ENCODE measurements at regions not wholly inside any gene's neighbourhood (a gene's known extent, or its start where the extent isn't known, plus 50 kb on each side); places are given as distances from the start of the nearest gene placed in this dataset.
"Not testable (repeated sequence)": the region's sequence is repeated elsewhere in the genome, so short reads cannot be mapped to it uniquely, and the experiment has no call there.

DNA sequence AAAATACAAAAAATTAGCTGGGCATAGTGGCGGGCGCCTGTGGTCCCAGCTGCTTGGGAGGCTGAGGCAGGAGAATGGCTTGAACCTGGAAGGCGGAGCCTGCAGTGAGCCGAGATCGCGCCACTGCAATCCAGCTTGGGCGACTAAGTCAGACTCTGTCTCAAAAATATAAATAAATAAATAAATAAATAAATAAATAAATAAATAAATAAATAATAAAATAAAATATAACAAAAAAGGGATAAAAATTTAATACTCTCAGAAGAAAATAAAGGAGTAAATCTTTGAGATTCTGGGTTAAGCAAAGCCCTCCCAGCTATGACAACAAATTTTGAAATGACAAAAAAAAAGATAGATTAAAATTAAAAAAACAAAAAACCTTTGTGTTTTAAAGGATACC, 525.7 kb upstream of the CYLC2 start:
- H3K27ac Mint-ChIP-seq; intact Hi-C loops (cut with micrococcal nuclease); DNase-seq (ENCODE audit: low spot score); H3K4me1 Mint-ChIP-seq (ENCODE audit: low read depth); H3K27me3 Mint-ChIP-seq (ENCODE audit: insufficient read depth); H3K4me3 Mint-ChIP-seq; H3K9me3 Mint-ChIP-seq; H3K36me3 Mint-ChIP-seq (ENCODE audit: low read depth): not testable (repeated sequence)

DNA sequence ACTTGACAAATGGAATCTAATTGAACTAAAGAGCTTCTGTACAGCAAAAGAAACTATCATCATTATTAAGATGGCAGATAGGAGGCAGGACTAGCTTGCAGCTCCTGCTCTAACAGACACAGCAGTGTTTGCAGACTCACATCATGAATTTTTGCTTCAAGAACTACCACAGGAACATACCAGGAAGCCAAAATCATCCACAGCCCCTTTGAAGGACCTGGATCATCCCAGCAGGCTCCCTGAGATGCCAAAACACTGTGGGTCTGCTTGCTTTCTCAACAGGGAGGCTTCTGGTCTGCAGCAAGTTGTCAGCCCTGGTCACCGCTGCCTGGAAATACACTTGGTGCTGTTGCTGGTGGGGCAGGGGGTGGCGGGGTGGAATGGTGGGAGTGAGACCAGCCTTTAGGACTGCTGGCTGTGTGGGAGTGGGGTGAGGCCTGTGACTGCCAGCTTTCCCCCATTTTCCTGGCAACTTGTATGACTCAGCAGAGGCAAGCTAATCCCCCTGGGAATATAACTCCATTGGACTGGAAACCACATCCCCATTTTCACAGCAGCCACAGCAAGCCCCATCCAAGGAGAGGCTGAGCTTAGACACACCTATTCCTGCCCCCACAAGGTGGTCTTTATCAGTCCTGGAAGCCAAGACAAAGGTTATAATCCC, 533.8 kb upstream of the CYLC2 start:
- Mint-ChIP-seq H3K27me3 (ENCODE audit: insufficient read depth) (no peaks in the 10 kb centered on the region), H3K9me3 (peaks cover 6% of the 10 kb centered on the region), H3K36me3 (ENCODE audit: low read depth) (no peaks in the 10 kb centered on the region), H3K4me1 (ENCODE audit: low read depth) (no peaks in the 10 kb centered on the region), H3K4me3 (no peak overlapping the region), H3K27ac (no peak overlapping the region)
- intact Hi-C loops (cut with micrococcal nuclease): no loop called here
- DNase-seq (ENCODE audit: low spot score): no peak

DNA sequence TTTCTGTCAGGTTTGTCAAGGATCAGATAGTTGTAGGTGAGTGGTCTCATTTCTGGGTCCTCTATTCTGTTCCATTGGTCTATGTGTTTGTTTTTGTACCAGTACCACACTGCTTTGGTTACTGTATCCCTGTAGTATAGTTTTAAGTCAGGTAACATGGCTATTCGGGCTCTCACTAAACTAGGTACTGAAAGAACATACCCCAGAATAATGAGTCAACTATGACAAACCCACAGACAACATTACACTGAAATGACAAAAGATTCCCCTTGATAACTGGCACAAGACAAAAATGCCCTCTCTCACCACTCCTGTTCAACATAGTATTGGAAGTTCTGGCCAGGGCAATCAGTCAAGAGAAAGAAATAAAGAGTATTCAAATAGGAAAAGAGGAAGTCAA, 535.3 kb upstream of the CYLC2 start:
- no peak overlapping the region for H3K4me3 Mint-ChIP-seq
- peaks cover 6% of the 10 kb centered on the region for H3K9me3 Mint-ChIP-seq
- DNase-seq (ENCODE audit: low spot score): no peak
- H3K4me1 Mint-ChIP-seq (ENCODE audit: low read depth): no peaks in the 10 kb centered on the region
- H3K27me3 Mint-ChIP-seq (ENCODE audit: insufficient read depth): no peaks in the 10 kb centered on the region
- H3K36me3 Mint-ChIP-seq (ENCODE audit: low read depth): no peaks in the 10 kb centered on the region
- no peak overlapping the region for H3K27ac Mint-ChIP-seq
- intact Hi-C loops (cut with micrococcal nuclease): no loop called here

DNA sequence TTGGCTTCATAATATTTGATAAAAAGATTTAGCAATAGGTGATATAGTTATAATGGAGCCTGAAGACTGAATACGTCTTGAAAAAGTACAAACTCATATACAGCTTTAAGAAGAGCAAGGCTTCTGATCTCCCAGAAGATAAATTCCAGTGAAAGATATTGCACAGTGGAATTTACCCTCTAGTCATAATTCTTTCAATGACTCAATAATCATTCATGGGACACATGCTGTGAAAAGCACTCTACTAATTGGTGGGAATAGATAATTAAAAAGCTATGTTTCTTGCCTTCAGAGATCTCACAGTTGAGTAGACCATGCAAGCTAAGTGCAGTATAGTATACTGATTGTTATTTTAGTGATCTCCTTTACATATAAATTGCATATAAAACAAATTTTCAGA, 538.6 kb upstream of the CYLC2 start:
- no peaks in the 10 kb centered on the region for H3K27me3 Mint-ChIP-seq (ENCODE audit: insufficient read depth)
- no peak for DNase-seq (ENCODE audit: low spot score)
- H3K27ac Mint-ChIP-seq: no peak overlapping the region
- no peaks in the 10 kb centered on the region for H3K4me1 Mint-ChIP-seq (ENCODE audit: low read depth)
- no peaks in the 10 kb centered on the region for H3K36me3 Mint-ChIP-seq (ENCODE audit: low read depth)
- intact Hi-C loops (cut with micrococcal nuclease): no loop called here
- H3K9me3 Mint-ChIP-seq: no peaks in the 10 kb centered on the region
- no peak overlapping the region for H3K4me3 Mint-ChIP-seq

DNA sequence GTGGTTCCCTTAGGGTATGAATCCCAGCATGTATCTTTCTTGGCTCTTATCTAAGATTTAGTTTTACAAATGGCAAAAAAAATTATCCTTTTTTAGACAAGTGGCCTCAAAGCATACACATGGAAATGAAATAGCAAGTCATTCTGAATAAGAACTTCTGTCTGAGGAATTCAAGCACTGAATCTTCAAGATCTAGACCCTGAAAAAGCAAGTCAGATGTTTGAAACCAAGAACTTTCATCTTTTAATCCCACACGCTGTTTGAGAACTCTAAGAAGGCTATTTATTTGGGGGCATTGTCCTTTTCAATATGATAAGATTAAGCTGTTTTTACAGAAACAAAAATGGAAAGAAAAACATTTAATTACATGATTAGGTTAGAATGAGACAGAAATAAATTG, 549.2 kb upstream of the CYLC2 start:
- no peak for DNase-seq (ENCODE audit: low spot score)
- intact Hi-C loops (cut with micrococcal nuclease): no loop called here
- Mint-ChIP-seq H3K27ac (no peak overlapping the region), H3K9me3 (peaks cover 7% of the 10 kb centered on the region), H3K4me3 (no peak overlapping the region), H3K36me3 (ENCODE audit: low read depth) (no peaks in the 10 kb centered on the region), H3K4me1 (ENCODE audit: low read depth) (no peaks in the 10 kb centered on the region), H3K27me3 (ENCODE audit: insufficient read depth) (no peaks in the 10 kb centered on the region)

DNA sequence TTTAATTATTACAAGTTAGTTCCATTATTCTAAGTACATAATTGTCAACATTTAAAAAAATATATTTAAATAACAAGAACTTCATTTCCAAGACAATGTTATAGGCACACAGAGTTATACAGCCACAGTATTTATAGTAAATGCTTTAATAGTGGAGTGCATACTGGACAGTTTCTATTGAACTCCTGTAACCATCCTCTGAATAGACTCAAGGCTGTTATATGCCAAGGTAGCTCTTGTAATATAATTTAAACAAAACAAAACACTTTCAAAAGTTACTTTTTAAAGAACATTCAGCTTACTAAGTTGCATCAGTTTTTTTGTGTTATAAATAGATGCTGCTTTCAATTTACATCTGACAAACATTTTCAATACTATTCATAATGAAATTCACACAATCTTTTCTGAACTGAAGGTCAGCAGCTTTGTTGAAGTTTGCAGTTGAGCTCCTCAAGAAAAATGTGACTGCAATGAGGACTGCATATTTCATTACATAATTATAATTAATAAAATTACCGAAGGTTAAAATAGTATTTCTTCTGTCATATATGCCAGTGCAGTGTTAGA, 549.9 kb upstream of the CYLC2 start:
- no peaks in the 10 kb centered on the region for H3K36me3 Mint-ChIP-seq (ENCODE audit: low read depth)
- intact Hi-C loops (cut with micrococcal nuclease): no loop called here
- H3K27me3 Mint-ChIP-seq (ENCODE audit: insufficient read depth): no peaks in the 10 kb centered on the region

DNA sequence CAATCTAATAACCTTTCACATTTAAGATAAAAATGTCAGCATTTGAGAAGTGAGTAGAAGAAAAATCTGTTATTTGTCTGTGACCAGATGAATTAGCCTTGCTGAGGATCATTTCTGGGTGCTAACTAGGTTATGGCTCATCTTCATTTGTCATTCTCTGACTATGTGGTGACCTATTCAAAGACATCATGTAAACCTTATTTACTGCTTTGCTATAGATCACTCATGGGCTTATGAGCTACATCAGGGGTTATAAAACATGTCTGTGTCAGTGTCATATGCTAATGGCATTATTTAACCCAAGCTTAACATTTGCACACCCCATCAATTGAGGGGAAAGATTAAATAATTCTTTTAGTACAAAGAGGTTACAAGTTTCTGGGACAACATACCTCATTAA, 555.5 kb upstream of the CYLC2 start:
- no peaks in the 10 kb centered on the region for H3K36me3 Mint-ChIP-seq (ENCODE audit: low read depth)
- no peak overlapping the region for H3K4me3 Mint-ChIP-seq
- H3K27me3 Mint-ChIP-seq (ENCODE audit: insufficient read depth): no peaks in the 10 kb centered on the region
- intact Hi-C loops (cut with micrococcal nuclease): no loop called here
- H3K4me1 Mint-ChIP-seq (ENCODE audit: low read depth): no peaks in the 10 kb centered on the region
- DNase-seq (ENCODE audit: low spot score): no peak
- H3K27ac Mint-ChIP-seq: no peak overlapping the region
- H3K9me3 Mint-ChIP-seq: peaks cover 4% of the 10 kb centered on the region

More for the DNA sequence above, 549.9 kb upstream of the CYLC2 start:
- no peaks in the 10 kb centered on the region for H3K4me1 Mint-ChIP-seq (ENCODE audit: low read depth)
- DNase-seq (ENCODE audit: low spot score): no peak
- peaks cover 7% of the 10 kb centered on the region for H3K9me3 Mint-ChIP-seq
- H3K4me3 Mint-ChIP-seq: no peak overlapping the region
- H3K27ac Mint-ChIP-seq: no peak overlapping the region

DNA sequence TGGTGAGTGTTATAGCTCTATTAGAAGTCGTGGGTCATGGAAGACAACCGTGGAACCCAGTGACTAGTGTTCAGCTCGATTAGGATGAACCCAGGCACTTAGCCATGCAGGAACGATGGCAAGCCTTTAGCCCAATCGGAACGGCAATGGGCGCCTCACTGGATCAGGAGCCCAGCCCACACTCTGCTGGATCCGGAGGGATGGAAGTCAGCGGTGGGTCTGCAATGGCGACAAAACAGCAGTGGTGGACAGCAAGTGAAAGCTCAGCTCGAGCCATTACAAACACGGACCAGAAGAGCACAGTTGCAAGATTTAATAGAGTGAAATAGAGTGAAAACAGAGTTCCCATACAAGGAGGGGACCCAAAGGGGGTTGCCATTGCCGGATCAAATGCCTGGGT, 558.5 kb upstream of the CYLC2 start:
- intact Hi-C loops (cut with micrococcal nuclease); H3K36me3 Mint-ChIP-seq (ENCODE audit: low read depth); H3K27me3 Mint-ChIP-seq (ENCODE audit: insufficient read depth); H3K4me3 Mint-ChIP-seq; H3K27ac Mint-ChIP-seq; DNase-seq (ENCODE audit: low spot score); H3K9me3 Mint-ChIP-seq; H3K4me1 Mint-ChIP-seq (ENCODE audit: low read depth): not testable (repeated sequence)

DNA sequence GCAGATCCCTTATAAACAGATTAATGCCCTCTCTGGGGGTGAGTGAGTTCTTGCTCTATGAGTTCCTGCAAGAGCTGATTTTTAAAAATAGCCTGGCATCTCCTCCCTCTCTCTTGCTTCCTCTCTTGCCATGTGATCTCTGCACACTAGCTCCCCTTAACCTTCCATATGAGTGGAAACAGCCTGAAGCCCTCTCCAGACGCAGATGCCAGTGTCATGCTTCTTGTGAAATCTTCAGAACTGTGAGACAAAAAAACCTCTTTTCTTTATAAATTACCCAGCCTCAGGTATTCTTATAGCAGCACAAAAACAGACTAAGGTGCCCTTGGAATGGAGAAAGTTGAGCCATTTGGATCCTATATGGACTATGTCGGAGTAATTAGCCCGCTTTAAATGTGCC, 559.7 kb upstream of the CYLC2 start:
- no peak overlapping the region for H3K27ac Mint-ChIP-seq
- H3K4me3 Mint-ChIP-seq: no peak overlapping the region
- peaks cover 4% of the 10 kb centered on the region for H3K9me3 Mint-ChIP-seq
- DNase-seq (ENCODE audit: low spot score): no peak
- intact Hi-C loops (cut with micrococcal nuclease): no loop called here
- H3K27me3 Mint-ChIP-seq (ENCODE audit: insufficient read depth): no peaks in the 10 kb centered on the region
- no peaks in the 10 kb centered on the region for H3K4me1 Mint-ChIP-seq (ENCODE audit: low read depth)
- no peaks in the 10 kb centered on the region for H3K36me3 Mint-ChIP-seq (ENCODE audit: low read depth)

DNA sequence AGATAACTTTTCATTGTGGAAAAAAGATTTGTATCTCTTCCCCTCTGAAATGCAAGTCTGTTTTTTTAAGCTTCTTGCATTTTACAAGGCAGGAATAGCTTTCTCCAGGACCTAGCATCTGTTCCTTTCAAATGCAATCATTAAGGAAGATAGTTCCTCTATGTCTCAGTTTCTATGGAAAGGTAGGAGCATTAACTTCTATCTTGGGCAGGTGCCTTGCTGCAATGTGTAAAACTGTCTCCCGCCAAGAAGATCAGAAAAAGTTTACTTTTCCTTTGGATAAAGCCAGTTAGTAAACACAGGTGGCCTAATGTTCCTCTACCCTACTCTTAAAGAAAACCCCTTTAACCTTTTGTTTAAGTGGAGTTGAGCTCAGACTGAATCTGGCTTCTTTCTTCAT, 560.6 kb upstream of the CYLC2 start:
- no peaks in the 10 kb centered on the region for H3K36me3 Mint-ChIP-seq (ENCODE audit: low read depth)

DNA sequence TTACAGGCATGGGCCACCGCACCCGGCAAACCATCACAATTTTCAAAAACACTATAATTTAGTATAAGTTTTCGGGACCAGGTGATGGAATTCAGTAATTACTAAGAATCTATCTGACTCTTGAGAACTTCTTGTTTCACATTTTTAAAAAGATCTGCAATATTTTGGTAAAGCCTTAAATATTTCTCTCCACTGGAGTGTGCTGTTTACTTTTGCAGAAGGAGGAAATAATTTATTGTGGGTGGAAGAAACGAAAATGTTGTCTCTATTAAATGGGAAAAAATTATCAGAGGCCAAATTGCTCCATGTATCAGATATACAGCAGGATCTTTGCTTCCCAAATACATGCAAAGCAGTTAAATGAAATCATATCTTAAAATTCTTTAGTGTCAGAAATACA, 566.8 kb upstream of the CYLC2 start:
- Mint-ChIP-seq H3K4me3 (no peak overlapping the region), H3K27me3 (ENCODE audit: insufficient read depth) (no peaks in the 10 kb centered on the region), H3K27ac (no peak overlapping the region), H3K36me3 (ENCODE audit: low read depth) (no peaks in the 10 kb centered on the region), H3K9me3 (no peaks in the 10 kb centered on the region), H3K4me1 (ENCODE audit: low read depth) (no peaks in the 10 kb centered on the region)
- intact Hi-C loops (cut with micrococcal nuclease): no loop called here
- no peak for DNase-seq (ENCODE audit: low spot score)

More for the DNA sequence above, 560.6 kb upstream of the CYLC2 start:
- Mint-ChIP-seq H3K4me3 (no peak overlapping the region), H3K9me3 (peaks cover 4% of the 10 kb centered on the region), H3K27ac (no peak overlapping the region), H3K27me3 (ENCODE audit: insufficient read depth) (no peaks in the 10 kb centered on the region), H3K4me1 (ENCODE audit: low read depth) (no peaks in the 10 kb centered on the region)
- no peak for DNase-seq (ENCODE audit: low spot score)
- intact Hi-C loops (cut with micrococcal nuclease): no loop called here

DNA sequence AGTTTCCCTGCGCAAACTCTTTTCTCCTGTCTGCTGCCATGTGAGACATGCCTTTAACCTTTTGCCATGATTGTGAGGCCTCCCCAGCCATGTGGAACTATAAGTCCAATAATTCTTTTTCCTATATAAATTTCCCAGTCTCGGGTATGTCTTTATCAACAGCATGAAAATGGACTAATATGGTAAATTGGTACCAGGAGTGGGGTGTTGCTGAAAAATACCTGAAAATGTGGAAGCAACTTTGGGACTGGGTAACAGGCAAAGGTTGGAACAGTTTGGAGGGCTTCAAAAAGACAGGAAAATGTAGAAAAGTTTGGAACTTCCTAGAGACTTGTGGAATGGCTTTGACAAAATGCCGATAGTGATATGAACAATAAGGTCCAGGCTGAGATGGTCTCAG, 578.9 kb upstream of the CYLC2 start:
- intact Hi-C loops (cut with micrococcal nuclease); H3K4me3 Mint-ChIP-seq; H3K27ac Mint-ChIP-seq; H3K27me3 Mint-ChIP-seq (ENCODE audit: insufficient read depth); DNase-seq (ENCODE audit: low spot score); H3K36me3 Mint-ChIP-seq (ENCODE audit: low read depth); H3K4me1 Mint-ChIP-seq (ENCODE audit: low read depth): not testable (repeated sequence)
- peaks cover 22% of the 10 kb centered on the region for H3K9me3 Mint-ChIP-seq

DNA sequence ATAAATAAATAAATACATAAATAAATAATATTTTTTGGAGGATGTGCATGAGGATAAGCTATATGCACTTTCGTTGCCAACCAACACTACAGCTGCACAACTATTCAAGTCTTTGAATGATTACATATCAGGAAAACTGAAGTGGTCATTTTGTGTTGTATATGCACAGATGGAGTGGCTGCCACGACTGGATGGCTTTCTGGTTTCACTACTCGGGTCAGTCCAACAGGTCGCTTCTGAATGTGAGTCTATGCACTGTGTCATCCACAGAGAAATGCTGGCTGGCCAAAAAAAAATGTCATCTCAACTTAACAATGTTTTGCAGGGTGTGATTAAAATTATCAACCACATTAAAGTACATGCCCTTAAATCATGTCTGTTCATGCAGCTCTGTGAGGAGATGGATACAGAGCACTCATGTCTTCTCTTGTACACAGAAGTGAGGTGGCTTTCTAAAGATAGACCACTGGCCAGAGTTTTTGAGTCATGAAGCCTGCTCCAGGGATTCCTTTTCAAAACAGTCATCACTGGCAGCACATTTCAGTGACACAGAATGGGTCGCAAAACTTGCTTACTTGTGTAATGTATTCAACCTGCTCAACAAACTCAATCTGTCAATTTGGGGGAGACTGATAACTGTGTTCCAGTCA, 589.8 kb upstream of the CYLC2 start:
- intact Hi-C loops (cut with micrococcal nuclease): no loop called here
- H3K4me3 Mint-ChIP-seq: no peak overlapping the region
- H3K27me3 Mint-ChIP-seq (ENCODE audit: insufficient read depth): no peaks in the 10 kb centered on the region
- no peak overlapping the region for H3K27ac Mint-ChIP-seq
- H3K4me1 Mint-ChIP-seq (ENCODE audit: low read depth): no peaks in the 10 kb centered on the region
- H3K9me3 Mint-ChIP-seq: peaks cover 12% of the 10 kb centered on the region
- no peak for DNase-seq (ENCODE audit: low spot score)
- H3K36me3 Mint-ChIP-seq (ENCODE audit: low read depth): no peaks in the 10 kb centered on the region
